DND-41 (cell line): ENCODE measurements at regions not wholly inside any gene's neighbourhood (a gene's known extent, or its start where the extent isn't known, plus 50 kb on each side); places are given as distances from the start of the nearest gene placed in this dataset.

Experiments
- EZH2 ChIP-seq: IDR thresholded peaks from 3 replicates; pipeline ENCODE4 v1.6.1; 2012; ENCODE audit warnings: borderline replicate concordance, low read depth, mild to moderate bottlenecking, moderate library complexity, low read length, inconsistent platforms; ENCODE audit not compliant: severe bottlenecking
- TF ChIP-seq, protein P1 (sequence below): IDR thresholded peaks from 2 replicates; pipeline ENCODE4 v1.5.1; 2012; ENCODE audit warnings: borderline replicate concordance, low read length, moderate library complexity, mild to moderate bottlenecking; ENCODE audit not compliant: poor library complexity, severe bottlenecking; ENCODE audit errors: extremely low read depth

DNA sequence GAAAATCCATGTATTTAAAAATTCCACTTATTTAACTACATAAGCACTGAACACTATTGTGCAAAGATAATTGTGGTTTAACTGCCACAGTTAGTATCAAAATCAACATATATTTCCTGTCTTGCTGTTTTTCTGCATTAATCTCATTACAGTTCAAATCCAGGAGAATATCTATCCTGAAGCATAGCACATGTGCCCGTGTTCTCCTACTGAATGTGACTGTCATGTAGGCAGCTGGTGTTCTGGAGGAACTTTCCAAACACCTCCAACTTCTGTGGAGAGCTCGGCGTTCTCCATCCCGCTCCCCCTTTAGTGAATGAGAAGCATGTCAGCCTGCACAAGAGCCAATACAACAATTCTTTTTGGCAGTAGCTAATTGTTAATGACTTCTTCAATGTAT, 76.4 kb upstream of the IKZF1 start:
- TF ChIP-seq, protein P1, sequence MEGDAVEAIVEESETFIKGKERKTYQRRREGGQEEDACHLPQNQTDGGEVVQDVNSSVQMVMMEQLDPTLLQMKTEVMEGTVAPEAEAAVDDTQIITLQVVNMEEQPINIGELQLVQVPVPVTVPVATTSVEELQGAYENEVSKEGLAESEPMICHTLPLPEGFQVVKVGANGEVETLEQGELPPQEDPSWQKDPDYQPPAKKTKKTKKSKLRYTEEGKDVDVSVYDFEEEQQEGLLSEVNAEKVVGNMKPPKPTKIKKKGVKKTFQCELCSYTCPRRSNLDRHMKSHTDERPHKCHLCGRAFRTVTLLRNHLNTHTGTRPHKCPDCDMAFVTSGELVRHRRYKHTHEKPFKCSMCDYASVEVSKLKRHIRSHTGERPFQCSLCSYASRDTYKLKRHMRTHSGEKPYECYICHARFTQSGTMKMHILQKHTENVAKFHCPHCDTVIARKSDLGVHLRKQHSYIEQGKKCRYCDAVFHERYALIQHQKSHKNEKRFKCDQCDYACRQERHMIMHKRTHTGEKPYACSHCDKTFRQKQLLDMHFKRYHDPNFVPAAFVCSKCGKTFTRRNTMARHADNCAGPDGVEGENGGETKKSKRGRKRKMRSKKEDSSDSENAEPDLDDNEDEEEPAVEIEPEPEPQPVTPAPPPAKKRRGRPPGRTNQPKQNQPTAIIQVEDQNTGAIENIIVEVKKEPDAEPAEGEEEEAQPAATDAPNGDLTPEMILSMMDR, result no peak
- no peak for TF ChIP-seq EZH2
